NCI-H524 (cell line): ENCODE measurements at regions not wholly inside any gene's neighbourhood (a gene's known extent, or its start where the extent isn't known, plus 50 kb on each side); places are given as distances from the start of the nearest gene placed in this dataset.
A peak's percentile ranks its signal among the peaks of the same experiment; 100 is the strongest.
"Not testable (repeated sequence)": the region's sequence is repeated elsewhere in the genome, so short reads cannot be mapped to it uniquely, and the experiment has no call there.

ENCODE experiments used
- DNase-seq, 2 experiments: peaks; one replicate each; lab custom pipeline; 2025; lab: John Stamatoyannopoulos, UW

- DNase-seq = no peak
Observed at GRCh38 chr3:193905541-193906396, 230.2 kb upstream of the HES1 start.

DNA sequence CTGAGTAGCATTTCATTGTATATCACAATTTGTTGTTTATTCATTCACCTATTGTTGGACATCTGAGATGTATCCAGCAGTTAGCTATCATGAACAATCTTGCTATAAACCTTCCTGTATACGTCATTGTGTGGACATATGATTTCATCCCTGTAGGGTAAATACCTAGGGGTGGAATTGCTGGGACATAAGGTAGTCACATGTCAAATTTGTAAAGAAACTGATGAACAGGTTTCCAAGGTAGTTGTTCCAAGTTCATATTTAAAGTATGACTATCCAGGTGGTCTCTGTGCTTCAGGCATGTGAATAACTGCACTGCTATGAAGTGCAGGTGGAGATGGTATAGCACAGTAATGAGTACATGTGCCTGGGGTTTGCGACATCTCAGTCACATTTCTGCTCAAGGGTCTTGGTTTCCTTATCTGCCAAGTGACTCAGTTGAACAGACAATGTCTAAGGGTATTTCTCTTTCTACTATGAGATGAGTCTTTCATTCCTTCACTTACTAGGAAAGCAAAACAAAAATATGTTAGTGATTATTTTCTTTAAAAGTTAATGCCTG, 229.0 kb upstream of the HES1 start:
- DNase-seq = no peak

- no peak for DNase-seq
Observed at GRCh38 chr3:193908181-193908744, 227.7 kb upstream of the HES1 start.

DNA sequence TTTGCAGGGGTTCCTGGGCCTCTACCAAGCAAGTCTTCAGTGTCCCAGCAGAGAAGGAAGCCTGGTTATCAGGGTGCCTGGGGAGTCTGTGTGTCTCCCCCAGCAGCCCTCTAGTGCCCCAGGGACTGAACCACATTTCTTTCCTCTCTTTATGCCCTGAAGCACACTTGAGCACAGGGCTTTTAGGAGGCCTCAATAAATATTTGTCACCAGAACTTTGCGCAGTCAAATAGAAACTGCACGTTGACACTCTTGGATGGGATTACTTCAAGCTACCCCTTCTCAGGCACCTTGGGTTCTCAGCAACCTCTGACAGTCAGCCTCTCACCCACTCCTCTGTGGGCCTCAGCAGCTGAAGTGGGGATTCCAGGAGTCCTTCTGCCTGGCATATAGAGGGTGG, 226.6 kb upstream of the HES1 start:
- no peak for DNase-seq

DNA sequence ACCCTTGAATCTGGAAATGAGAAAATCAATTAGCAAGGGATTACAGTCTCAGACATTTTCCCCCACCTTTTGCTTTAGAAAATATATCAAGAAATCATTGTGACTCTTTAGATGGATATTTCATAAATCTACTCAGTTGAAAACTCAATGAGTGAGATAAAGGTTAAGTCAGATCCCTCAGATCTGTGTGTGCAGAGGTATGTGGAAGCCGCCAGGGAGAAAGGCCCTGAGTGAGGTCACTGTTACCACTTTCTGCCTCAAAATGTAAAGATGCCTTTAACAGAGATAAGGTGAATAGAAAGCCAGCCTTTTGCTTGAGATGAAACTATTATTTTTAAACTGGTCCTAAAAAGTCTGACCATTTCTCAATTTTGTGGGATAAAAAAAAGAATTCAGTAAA, 225.6 kb upstream of the HES1 start:
- no peak for DNase-seq

GRCh38 chr3:193910886-193911738, 224.8 kb upstream of the HES1 start:
- no peak for DNase-seq

- no peak for DNase-seq
Observed at GRCh38 chr3:193911784-193912340, 224.1 kb upstream of the HES1 start.

GRCh38 chr3:193912621-193913178, 223.2 kb upstream of the HES1 start:
- DNase-seq = no peak

GRCh38 chr3:193914602-193915001, 221.3 kb upstream of the HES1 start:
- DNase-seq = no peak

GRCh38 chr3:193915099-193915498, 220.8 kb upstream of the HES1 start:
- no peak for DNase-seq

DNA sequence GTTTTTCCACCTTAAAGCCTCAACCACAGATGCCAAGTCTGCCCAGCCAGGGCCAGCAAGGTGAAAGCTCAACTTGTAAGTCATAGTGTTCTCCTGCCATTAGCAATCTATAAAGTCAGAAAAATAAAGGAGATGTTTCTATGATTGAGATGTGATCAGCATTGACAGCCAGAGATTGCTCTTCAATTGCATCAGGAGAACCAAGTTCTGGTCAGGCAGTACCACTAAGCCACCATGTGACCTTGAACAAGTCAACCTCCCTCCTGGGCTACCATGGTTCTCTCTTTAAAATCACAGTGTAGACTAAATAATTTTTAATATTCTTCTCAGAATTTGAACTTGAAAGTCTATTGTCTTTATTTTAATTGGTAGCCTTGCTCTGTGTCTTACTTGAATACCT, 220.3 kb upstream of the HES1 start:
- no peak for DNase-seq

GRCh38 chr3:193917158-193917557, 218.8 kb upstream of the HES1 start:
- peak in 1 of 2 experiments; percentile 27 for DNase-seq

GRCh38 chr3:193921465-193921864, 214.5 kb upstream of the HES1 start:
- DNase-seq = no peak

DNA sequence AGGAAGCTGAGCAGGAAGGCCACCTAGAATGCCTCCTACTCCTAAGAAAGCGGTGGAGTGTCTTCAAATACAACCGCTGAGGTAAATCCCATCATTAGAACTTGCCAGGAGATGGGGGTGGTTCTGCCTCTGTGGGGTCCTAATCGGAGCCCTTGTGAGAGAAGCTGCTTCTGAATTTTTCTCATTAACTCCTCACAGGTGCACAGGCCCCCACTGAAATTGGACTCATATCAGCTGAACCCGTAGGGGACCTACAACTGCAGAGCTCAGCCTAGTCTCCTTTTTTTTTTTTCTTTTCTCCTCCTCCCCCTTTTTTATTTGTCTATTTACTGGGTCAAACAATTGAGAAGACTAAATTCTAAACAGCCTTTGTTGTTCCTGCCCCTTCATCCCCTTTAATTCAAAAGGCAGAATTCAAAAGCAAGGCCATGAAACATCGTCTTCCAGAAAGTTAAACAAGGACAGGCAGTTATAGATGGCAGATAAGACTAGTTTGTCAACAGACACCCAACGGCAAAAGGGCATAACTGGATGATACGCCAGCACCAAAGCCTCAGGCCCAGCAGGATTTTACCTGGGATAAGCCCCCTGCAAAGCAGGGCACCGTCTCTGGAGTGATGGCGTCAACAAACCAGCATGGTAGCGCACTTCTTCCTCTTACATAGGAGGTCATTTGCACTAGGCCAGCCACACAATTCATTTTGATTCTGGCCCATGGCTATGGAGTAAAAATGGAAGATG, 213.7 kb upstream of the HES1 start:
- DNase-seq = no peak

DNA sequence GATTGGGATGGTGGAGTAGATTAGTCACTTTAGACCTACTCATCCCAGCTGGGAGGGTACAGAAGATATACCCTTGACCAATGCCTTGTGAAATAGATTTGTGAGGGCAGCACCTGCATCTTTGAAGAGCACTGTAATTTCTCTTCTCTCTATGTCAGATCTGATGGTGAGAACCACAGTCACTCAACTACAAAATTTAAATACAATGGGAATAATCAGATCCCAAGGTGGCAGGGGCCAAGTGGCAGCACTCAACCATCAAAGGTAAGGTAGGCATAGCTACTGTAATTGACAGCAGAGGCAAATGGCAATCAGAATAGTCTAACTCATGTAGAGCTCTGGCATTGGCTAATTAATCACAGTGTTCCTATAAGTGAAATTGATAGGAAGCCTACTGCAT, 212.0 kb upstream of the HES1 start:
- DNase-seq = not testable (repeated sequence)

GRCh38 chr3:193926071-193926470, 209.9 kb upstream of the HES1 start:
- DNase-seq = not testable (repeated sequence)

DNA sequence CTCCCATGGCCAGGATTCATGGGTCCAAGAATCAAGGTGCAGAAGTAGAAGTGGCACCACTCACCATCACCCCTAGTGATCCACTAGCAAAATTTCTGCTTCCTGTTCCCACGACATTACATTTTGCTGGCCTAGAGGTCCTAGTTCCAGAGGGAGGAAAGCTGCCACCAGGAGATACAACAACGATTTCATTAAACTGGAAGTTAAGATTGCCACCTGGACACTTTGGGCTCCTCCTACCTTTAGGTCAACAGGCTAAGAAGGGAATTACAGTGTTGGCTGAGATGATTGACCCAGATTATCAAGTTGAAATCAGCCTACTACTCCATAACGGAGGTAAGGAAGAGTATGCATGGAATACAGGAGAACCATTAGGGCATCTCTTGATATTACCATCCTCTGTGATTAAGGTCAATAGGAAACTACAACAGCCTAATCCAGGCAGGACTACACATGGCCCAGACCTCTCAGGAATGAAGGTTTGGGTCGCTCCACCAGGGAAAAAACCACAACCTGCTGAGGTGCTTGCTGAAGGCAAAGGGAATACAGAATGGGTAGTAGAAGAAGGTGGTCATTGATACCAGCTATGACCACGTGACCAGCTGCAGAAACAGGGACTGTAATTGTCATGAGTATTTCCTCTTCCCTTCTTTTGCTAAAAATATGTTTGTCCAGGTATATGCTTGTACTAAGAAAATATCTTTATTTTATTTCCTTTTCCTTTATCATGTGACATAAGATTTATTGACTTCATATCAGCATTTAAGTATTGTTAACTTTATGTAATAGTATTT, 208.3 kb upstream of the HES1 start:
- DNase-seq = not testable (repeated sequence)

GRCh38 chr3:193928354-193929209, 207.4 kb upstream of the HES1 start:
- no peak for DNase-seq

DNA sequence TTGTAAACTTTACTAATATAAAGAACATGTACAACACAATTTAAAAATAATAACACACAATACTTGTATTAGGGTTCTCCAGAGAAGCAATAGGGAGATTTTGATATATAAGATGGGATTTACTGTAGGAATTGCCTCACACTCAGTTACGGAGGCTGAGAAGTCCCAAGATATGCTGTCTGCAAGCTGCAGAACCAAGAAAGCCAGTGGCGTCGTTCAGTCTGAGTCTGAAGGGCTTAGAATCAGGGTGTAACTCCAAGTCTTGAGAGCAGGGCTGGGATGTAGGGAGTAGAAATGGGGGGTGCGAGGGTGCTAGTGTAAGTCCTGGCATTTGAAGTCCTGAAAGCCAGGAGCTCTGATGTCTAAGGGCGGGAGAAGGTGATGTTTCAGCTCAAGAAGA, 206.6 kb upstream of the HES1 start:
- no peak for DNase-seq
